Fibroblast of gingiva (primary cell): ENCODE measurements at regions not wholly inside any gene's neighbourhood (a gene's known extent, or its start where the extent isn't known, plus 50 kb on each side); places are given as distances from the start of the nearest gene placed in this dataset.
"Not testable (repeated sequence)": the region's sequence is repeated elsewhere in the genome, so short reads cannot be mapped to it uniquely, and the experiment has no call there.

Experiments
- DNase-seq: peaks from one replicate; pipeline ENCODE4 v3.0.0-alpha.2; 2011; ENCODE audit warnings: low read depth

DNA sequence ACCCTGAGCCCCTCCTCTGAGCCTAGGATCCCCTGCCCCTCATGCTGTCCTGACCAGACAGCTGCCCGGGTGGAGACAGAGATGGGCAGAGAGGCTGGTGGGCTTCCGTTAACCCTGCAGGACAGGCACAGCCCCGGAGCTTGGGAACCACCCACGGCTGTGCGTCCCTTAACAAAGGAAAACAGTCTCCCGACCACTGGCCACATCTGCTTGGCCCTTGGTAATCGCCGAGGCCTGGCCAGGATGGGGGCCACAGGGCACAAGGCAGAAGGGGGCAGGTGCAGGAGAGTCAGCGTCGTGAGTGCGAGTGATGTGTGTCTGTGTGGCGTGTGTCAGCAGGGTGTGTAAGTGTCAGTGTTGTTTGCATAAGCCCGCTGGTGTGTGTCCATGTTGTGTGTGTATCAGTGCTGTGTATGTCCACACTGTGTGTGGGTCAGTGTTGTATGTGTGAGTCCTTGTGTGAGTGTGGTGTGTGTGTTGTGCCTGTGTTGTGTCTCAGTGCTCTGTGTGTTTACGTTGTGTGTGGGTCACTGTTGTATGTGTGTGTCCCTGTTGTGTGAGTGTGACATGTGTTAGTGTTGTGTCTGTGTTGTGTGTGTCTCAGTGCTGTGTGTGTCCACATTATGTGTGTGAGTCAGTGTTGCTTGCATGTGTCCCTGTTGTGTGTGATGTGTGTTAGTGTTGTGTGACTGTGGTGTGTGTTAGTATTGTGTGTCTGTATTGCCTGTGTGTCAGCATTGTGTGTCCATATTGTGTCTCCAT lies 369.5 kb downstream of the BRD1 start:
- DNase-seq: no peak

DNA sequence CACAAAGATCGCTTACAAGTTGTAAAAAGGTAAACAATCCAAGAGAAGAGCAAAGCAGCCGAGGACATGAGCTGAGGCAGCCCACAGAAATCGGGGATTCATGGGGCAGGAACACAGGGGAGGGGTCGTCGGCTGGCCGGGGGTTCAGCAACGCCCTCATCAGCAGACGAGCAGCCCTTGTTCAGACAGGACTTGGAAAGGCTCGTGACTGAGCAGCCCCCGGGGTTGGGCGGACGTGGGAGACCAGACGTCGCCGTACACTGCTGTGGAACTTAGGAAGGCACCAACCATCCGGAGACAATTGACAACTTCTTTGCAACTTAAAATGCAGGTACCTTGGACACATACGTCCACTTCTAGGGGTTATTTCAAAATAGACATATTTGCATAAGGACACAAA lies 370.5 kb downstream of the BRD1 start:
- DNase-seq: no peak

DNA sequence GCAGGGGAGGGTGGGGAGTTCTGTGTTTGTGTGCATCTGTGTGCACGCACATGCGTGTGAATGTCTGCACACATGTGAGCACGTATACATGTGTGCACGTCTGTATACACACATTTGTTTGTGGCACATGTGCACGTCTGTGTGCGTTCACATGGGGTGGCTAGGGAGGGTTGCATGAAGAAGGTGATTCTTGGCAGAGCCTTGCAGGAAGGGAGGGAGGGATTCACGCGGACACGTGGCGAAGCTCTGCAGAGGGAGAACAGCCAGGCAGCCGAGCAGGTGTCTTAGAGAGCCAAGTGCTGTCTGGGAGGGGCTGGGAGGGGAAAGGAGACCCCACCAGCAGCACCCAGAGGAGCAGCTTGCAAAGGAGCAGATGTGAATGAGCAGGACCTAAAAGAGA lies 372.1 kb downstream of the BRD1 start:
- no peak for DNase-seq

DNA sequence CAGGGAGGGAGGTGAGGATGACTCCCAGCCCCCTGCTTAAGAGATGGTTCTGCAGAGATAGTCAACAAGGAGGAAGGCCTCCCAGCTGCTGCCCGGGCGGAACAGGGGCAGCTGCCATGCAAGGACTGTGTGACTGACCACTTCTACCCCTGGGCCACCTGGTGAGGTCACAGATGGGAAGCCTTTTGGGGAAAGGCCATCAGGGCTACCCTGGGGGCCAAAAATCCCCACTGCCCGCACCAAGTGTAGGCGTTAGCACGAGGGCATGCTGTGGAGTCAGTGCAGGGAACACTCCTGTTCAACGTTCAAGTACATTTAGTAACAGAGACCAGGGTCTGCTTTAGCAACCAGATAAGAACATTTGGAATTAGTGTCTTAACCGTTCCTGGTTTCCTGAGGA lies 372.9 kb downstream of the BRD1 start:
- DNase-seq: no peak

DNA sequence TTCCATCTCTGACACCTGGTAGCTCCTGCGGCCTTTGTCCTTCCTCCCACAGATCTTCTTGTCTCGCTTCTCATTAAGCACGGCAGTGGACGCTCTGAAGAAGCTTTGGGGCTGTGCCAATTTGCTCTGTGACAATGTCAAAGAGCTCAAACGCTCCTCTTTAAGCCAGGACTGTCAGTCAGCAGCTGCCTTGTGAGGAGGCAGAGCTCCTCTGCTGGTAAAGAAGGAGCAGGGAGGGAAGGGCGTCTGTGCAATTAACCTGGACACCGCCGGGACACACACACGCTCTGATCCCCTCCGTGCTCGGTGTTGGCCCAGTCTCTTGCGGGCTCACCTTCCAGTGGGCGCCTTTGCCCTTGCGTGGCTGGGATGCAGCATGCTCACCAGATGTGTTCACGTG lies 373.9 kb downstream of the BRD1 start:
- DNase-seq: no peak

DNA sequence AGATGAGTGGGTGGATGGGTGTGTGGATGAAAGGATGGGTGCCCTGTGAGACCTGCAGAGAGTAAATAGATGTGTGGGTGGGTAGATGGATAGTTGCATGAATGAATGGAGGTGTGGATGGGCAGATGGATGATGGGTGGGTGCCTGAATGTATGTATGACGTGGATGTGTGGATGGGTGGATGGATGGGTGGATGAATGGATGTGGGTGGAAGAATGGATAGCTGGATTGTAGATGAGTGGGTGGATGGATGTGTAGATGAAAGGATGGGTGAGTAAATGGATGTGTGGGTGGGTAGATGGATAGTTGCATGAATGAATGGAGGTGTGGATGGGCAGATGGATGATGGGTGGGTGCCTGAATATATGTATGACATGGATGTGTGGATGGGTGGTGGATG lies 374.7 kb downstream of the BRD1 start:
- not testable (repeated sequence) for DNase-seq

DNA sequence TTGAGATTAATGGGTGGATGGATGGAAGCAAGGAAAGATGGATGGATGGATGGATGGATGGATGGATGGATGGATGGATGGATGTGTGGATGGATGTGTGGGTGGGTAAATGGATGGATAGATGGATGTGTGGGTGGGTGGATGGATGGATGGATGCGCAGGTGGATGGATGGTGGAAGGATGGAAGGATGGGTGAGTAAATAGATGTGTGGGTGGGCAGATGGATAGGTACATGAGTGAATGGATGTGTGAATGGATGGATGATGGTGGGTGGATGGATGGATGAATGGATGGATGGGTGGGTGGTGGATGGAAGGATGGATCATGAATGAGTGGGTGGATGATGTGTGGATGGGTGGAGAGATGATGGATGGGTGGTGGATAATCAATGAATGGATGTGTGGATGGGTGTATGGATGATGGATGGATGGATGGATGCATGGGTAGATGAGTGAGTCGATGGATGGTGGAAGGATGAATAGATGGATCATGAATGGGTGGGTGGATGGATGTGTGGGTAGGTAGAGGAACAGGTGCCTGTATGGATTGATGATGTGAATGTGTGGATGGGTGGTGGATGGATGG lies 375.2 kb downstream of the BRD1 start:
- DNase-seq: no peak

DNA sequence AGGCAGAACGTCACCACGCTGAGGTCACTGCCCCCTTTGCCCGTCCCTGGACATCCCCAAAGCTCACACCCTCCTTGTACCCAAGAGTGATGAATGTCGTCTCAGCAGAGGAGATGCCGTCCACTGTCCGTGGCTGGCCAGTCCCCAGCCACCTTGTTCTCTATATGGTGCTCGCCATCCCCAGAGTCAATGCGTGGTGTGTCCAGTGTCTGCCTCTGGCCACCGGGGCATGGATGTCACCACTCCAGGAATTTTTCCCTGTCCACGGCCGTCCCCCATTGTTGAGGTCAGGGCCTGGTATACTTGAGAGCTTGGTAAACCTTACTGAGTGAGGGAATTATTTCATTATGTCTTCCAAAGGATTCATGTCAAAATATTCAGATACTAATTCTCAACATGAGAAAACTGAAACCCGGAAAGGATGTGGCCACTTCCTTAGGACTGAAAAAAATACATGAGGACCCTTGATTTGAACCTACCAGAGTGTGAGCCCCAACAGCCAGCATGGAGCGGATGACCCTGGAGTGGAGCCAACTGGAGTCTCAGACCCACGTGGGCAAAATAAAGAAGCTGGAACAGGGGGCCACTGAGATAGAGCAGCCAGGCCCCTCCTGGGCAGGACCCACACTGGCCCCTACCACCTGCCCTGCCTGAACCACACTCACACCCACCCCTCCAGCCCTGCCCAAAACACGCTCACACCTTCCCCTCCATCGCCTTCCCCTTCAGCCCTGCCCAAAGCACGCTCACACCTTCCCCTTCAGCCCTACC lies 376.4 kb downstream of the BRD1 start:
- no peak for DNase-seq

DNA sequence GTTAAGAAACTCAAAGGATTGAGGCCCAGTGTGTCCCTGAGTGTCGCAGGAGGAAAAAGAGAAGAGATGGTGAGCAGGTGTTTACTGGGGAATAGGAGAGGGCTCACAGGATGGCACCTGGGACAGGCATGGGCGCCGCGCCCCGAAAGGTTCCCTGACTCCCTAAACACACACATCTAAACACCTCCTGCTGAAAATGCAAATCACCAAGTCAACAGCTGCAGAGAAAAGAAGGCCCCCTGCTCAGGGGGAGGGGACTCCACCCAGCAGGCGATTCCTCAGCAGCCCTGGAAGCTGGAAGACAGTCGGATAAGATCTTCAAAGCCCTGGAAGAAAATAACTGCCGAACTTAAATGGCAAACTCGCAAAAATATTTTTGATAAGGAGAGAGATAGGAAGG lies 377.2 kb downstream of the BRD1 start:
- DNase-seq: no peak

DNA sequence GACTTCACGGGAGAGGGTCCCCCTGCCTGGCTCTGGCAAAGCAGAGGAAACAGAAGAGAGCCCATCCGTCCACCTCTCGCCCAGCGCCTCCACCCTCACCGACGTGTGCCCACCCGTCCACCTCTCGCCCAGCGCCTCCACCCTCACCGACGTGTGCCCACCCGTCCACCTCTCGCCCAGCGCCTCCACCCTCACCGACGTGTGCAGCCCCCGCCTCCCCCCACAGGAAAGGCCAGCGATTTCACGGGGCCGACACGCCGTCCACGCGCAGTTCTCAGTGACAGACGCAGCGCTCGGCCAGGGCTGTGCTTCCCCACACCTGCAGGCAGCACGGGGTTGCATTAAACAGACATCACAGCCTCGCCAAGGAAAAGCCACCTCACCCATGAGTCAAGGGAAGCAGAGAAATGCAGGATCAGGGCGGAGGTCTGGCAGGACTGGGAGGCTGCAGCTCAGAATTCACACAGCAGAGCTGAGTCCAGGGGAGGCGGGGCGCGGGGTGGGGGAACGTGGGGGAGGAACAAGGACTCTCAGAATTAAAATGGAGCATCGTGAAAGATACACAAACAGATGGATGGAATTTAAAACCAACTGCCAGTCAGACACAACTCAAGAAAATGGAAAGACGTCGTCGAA lies 377.7 kb downstream of the BRD1 start:
- no peak for DNase-seq

DNA sequence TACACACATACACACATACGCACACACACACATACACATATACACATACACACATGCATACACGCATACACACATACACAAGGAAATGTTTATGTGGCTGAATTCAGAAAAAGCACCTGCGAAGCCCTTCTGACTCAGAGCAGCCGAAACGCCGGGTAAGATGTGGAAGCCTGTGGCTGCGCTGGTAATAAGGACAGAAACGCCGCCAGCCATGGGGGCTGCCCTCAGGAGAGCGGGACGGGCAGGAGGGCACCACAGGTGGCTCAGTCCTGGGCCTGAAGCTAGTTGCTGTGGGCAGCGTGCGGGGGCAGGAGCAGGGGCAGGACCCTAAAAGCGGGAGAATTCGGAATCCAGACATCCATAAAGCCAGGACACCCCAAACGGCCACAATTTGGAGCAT lies 378.3 kb downstream of the BRD1 start:
- no peak for DNase-seq

DNA sequence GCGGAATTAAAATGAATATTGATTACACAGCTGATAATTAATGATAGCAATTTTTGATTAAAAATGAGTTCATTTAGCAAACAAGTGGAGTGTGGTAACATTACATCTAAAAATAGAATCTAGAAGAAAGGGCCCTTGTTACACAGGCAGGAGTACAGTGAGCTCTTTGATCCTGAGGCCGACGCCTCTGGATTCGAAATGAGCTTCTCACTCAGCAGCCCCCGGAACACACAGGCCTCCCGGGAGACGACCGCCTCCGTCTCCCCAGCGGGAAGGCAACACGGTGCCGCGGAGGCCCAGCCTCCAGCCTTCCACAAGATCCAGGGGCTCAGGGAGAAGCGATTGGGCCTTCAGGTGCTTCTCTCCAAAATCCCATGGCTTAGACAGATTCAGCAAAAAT lies 379.1 kb downstream of the BRD1 start:
- DNase-seq: no peak

DNA sequence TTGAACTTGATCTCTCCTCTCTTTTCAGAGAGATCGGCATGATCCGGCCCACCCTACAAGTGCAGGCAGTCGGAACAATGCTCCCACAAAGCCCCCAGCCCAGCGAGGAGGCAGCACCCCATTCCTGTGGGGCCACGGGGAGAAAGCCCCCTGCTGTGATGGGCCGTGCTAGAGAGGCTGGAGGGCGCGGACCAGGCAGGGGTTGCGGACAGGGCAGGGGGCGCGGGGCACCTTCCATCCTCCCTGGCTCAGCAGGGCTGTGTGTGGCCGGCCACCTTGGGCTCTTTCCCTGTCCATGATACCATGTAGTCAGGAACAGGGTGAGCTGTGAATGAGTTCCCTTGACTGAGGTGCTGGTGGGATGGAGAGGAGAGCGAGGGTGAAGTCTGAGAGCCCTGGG lies 379.8 kb downstream of the BRD1 start:
- no peak for DNase-seq

DNA sequence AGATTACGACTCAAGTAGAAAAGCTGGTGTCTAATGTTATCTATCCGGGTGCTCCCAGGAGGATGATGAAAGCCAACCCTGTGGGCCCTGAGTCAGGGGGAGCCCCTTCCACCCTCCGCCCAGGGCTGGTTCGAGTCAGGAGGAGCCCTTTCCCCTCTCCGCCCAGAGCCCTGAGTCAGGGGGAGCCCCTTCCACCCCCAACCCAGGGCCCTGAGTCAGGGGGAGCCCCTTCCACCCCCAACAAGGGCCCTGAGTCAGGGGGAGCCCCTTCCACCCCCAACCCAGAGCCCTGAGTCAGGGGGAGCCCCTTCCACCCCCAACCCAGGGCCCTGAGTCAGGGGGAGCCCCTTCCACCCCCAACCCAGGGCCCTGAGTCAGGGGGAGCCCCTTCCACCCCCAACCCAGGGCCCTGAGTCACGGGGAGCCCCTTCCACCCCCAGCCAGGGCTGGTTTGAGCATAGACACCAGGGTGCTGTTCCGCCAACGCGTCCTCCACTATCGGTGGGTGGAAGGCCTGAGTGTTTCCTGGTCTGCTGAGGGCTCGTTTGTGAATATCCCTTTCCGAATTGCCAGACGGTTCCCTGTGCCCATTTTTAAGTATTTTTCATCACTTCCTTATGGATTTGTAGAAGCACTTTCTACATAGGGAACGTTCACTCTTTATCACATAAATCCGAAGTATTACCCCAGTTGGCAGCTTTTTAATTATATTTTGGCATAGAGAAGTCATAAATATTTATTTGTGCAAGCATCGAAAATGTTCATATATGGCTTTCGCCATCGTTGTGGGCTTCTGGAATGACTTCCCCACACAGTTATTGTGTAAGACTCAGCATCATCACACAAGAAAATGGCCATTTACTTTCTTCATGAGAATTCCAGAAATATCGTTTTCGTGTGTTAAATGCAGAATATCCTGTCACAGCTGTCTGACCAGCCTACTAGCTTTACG lies 380.6 kb downstream of the BRD1 start:
- DNase-seq: no peak

DNA sequence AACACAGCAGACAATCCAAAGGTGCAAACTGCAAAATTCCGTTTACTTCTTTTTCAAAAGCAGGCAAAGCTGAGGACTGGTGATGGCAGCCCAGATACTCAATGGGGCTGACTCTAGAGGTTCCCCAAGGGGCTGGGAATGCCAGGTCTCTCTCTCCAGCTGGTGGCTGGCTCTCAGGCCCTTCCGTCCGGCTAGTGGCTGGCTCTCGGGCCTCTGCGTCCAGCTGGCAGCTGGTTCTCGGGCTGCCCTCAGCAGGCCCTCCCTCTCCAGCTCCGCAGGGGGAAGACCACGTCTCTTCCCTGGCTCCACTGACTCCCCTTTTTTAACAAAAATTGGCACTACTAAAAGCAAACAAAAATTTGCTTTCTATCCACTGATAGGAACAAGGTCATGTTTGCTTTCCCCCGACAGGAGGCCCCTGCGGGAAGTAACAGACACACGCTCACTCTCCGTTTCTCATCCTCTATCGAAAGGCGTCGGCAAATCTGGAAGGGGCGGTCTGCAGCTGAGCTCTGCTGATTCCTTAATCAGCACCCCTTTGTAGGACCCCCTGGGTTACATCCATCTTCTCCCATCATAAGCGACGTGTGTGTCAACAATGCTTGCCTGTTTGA lies 381.4 kb downstream of the BRD1 start:
- DNase-seq: no peak

DNA sequence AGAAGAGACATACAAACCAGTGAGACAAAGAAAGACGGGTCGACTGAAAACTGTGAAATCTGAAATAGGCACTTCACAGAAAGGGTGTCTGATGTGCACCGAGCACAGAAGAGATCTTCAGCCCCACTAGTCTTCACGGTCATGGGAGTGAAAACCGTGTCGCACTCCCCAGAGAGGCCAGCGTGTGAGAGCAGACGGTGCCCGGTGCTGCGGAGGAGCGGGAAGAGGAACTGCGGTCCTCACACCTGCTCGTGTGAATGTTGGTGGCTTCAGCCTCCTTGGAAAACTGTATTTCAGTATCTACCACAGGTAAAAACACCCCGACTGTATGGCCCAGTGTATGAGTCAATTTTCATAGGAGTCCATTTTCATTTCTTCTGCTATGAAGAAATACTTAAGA lies 382.9 kb downstream of the BRD1 start:
- DNase-seq: no peak

DNA sequence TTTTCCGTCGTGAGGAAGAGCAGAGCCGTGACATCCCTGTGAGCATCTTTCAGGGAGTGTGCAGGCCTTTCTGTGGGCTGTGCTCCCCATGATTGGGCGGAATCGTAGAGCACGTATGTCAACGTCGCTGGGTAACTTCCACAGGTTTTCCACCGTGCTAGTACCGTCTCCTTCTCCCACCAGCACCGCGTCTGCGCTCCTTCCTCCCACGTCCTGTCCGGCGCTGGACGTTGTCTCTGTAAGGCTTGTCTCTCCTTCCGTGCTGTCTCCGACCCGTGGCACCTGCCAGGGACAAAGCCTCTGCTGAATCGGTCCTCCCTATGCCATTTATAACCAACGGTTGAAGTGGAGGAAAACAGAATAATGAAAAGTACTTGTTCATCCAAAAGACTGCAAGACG lies 386.7 kb downstream of the BRD1 start:
- no peak for DNase-seq

DNA sequence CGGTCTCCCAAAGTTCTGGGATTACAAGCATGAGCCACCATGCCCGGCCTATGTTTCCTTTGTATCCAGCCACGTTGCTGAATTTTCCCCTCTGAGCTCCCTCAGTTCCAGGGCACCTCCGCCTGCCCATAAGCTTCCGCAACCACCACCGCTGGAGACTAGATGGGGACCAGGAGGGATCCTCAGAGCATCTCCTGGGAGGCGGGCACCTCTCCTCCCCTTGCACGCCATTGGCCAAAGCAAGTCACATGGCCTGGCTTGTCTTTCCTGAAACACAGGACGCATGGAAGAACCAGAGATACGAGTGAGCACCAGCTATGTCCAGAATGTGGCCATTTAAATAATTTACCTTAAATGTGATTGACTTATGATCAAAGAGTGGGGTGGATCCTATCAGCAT lies 388.3 kb downstream of the BRD1 start:
- no peak for DNase-seq

DNA sequence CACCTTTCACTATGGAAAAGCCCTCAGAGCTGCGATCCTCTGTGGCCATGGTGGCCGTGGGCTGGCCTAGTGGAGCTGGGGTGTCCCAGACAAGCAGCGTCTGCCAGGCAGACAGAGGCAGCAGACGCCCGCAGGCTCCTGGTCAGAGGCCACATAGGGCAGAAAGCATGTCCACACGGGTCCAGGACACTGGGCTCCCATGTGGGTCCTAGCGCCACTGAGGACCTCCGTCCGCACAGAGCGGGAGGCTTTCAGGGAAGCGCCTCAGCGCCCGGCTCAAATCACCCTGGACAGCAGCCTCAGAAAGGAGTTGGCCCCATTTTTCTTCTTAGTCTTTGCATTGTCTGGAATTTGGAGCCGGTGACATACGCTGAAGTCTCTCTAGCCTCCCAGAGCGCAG lies 389.7 kb downstream of the BRD1 start:
- DNase-seq: no peak

DNA sequence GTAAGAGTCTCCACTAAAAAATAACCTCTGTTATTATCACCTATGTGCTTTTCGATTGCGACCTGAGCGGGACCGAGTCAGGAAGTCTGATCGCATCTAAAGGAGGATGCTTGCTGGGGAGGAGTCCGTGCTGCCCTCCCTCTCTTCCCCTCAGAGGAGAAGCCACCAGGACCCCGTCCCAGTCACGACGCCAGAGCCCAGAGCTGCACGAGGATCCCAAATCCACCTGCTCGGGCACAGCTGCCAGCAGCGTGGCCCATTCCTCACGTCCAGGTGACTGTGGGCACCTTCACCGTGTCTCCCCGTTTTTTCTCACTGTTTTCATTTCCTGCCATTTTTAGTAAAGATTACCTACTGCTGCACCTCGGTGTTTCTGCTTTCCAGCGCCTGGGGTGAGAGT lies 390.3 kb downstream of the BRD1 start:
- DNase-seq: no peak

DNA sequence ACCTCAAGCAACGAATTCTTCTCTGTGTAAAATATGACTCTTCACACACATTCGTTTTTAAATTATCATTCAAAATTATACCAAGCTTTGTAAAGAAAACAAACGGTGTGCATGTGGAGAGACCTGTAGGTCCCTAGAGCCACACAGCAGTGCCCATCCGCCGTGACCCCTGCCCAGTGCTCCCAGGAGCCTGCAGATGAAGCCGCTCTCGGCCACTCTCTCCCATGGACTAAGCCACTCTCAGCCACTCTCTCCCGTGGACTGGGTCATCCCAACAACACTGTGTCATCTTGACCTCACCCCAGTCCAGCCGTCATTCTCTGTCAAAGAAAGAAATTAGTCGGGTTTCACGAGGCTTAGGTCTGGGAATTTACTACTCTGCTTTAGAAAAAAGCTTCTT lies 391.6 kb downstream of the BRD1 start:
- DNase-seq: no peak
